ENCODE measurements at regions not wholly inside any gene's neighbourhood (a gene's known extent, or its start where the extent isn't known, plus 50 kb on each side); places are given as distances from the start of the nearest gene placed in this dataset.
"Not testable (repeated sequence)": the region's sequence is repeated elsewhere in the genome, so short reads cannot be mapped to it uniquely, and the experiment has no call there.

- not testable (repeated sequence) for H3K4me1 ChIP-seq (ENCODE audit: control insufficient read depth, insufficient read depth, low read length); H3K36me3 ChIP-seq (ENCODE audit: control insufficient read depth, insufficient read depth, low read length); H3K27me3 ChIP-seq (ENCODE audit: control insufficient read depth, insufficient read depth, low read length); H3K4me3 ChIP-seq (ENCODE audit: low read depth, low read length); H3K9ac ChIP-seq (ENCODE audit: low read length); H3K27ac ChIP-seq (ENCODE audit: low read depth, low read length)
- H3K9me3 ChIP-seq (ENCODE audit: control insufficient read depth, insufficient read depth, low read depth, low read length), result peaks cover 49% of the 10 kb centered on the region
These were observed 191.3 kb downstream of the DKK1 start for GRCh38 chr10:52505341-52505740.

GRCh38 chr10:52514481-52514880, 200.4 kb downstream of the DKK1 start:
- peaks cover 32% of the 10 kb centered on the region for H3K9me3 ChIP-seq (ENCODE audit: control insufficient read depth, insufficient read depth, low read depth, low read length)
- no peak overlapping the region for H3K27ac ChIP-seq (ENCODE audit: low read depth, low read length)
- no peak overlapping the region for H3K9ac ChIP-seq (ENCODE audit: low read length)
- no peaks in the 10 kb centered on the region for H3K27me3 ChIP-seq (ENCODE audit: control insufficient read depth, insufficient read depth, low read length)
- H3K36me3 ChIP-seq (ENCODE audit: control insufficient read depth, insufficient read depth, low read length), result no peaks in the 10 kb centered on the region
- no peaks in the 10 kb centered on the region for H3K4me1 ChIP-seq (ENCODE audit: control insufficient read depth, insufficient read depth, low read length)
- H3K4me3 ChIP-seq (ENCODE audit: low read depth, low read length), result no peak overlapping the region

- no peak overlapping the region for H3K9ac ChIP-seq (ENCODE audit: low read length)
- H3K4me1 ChIP-seq (ENCODE audit: control insufficient read depth, insufficient read depth, low read length), result no peaks in the 10 kb centered on the region
- H3K4me3 ChIP-seq (ENCODE audit: low read depth, low read length), result no peak overlapping the region
- no peak overlapping the region for H3K27ac ChIP-seq (ENCODE audit: low read depth, low read length)
- H3K27me3 ChIP-seq (ENCODE audit: control insufficient read depth, insufficient read depth, low read length), result no peaks in the 10 kb centered on the region
- no peaks in the 10 kb centered on the region for H3K36me3 ChIP-seq (ENCODE audit: control insufficient read depth, insufficient read depth, low read length)
- peaks cover 13% of the 10 kb centered on the region for H3K9me3 ChIP-seq (ENCODE audit: control insufficient read depth, insufficient read depth, low read depth, low read length)
These were observed 202.9 kb downstream of the DKK1 start for GRCh38 chr10:52517012-52517411.

- Histone ChIP-seq H3K4me1 (ENCODE audit: control insufficient read depth, insufficient read depth, low read length) (no peaks in the 10 kb centered on the region), H3K27ac (ENCODE audit: low read depth, low read length) (no peak overlapping the region), H3K4me3 (ENCODE audit: low read depth, low read length) (no peak overlapping the region), H3K27me3 (ENCODE audit: control insufficient read depth, insufficient read depth, low read length) (no peaks in the 10 kb centered on the region), H3K9me3 (ENCODE audit: control insufficient read depth, insufficient read depth, low read depth, low read length) (no peaks in the 10 kb centered on the region), H3K36me3 (ENCODE audit: control insufficient read depth, insufficient read depth, low read length) (no peaks in the 10 kb centered on the region), H3K9ac (ENCODE audit: low read length) (no peak overlapping the region)
These were observed 209.6 kb downstream of the DKK1 start for GRCh38 chr10:52523696-52524095.

- Histone ChIP-seq H3K4me3 (ENCODE audit: low read depth, low read length) (no peak overlapping the region), H3K36me3 (ENCODE audit: control insufficient read depth, insufficient read depth, low read length) (no peaks in the 10 kb centered on the region), H3K27ac (ENCODE audit: low read depth, low read length) (no peak overlapping the region), H3K9ac (ENCODE audit: low read length) (no peak overlapping the region), H3K27me3 (ENCODE audit: control insufficient read depth, insufficient read depth, low read length) (no peaks in the 10 kb centered on the region), H3K9me3 (ENCODE audit: control insufficient read depth, insufficient read depth, low read depth, low read length) (no peaks in the 10 kb centered on the region), H3K4me1 (ENCODE audit: control insufficient read depth, insufficient read depth, low read length) (no peaks in the 10 kb centered on the region)
These were observed 211.7 kb downstream of the DKK1 start for GRCh38 chr10:52525761-52526160.

- Histone ChIP-seq H3K27ac (ENCODE audit: low read depth, low read length) (no peak overlapping the region), H3K9ac (ENCODE audit: low read length) (no peak overlapping the region), H3K36me3 (ENCODE audit: control insufficient read depth, insufficient read depth, low read length) (no peaks in the 10 kb centered on the region), H3K4me1 (ENCODE audit: control insufficient read depth, insufficient read depth, low read length) (no peaks in the 10 kb centered on the region), H3K4me3 (ENCODE audit: low read depth, low read length) (no peak overlapping the region), H3K27me3 (ENCODE audit: control insufficient read depth, insufficient read depth, low read length) (no peaks in the 10 kb centered on the region), H3K9me3 (ENCODE audit: control insufficient read depth, insufficient read depth, low read depth, low read length) (no peaks in the 10 kb centered on the region)
These were observed 212.3 kb downstream of the DKK1 start for GRCh38 chr10:52526251-52526823.

GRCh38 chr10:52532650-52533290, 218.7 kb downstream of the DKK1 start:
- Histone ChIP-seq H3K9ac (ENCODE audit: low read length) (no peak overlapping the region), H3K36me3 (ENCODE audit: control insufficient read depth, insufficient read depth, low read length) (no peaks in the 10 kb centered on the region), H3K4me3 (ENCODE audit: low read depth, low read length) (no peak overlapping the region), H3K27ac (ENCODE audit: low read depth, low read length) (no peak overlapping the region), H3K27me3 (ENCODE audit: control insufficient read depth, insufficient read depth, low read length) (no peaks in the 10 kb centered on the region), H3K4me1 (ENCODE audit: control insufficient read depth, insufficient read depth, low read length) (no peaks in the 10 kb centered on the region), H3K9me3 (ENCODE audit: control insufficient read depth, insufficient read depth, low read depth, low read length) (no peaks in the 10 kb centered on the region)

GRCh38 chr10:52533986-52534385, 219.9 kb downstream of the DKK1 start:
- Histone ChIP-seq H3K9me3 (ENCODE audit: control insufficient read depth, insufficient read depth, low read depth, low read length) (no peaks in the 10 kb centered on the region), H3K4me3 (ENCODE audit: low read depth, low read length) (no peak overlapping the region), H3K27me3 (ENCODE audit: control insufficient read depth, insufficient read depth, low read length) (no peaks in the 10 kb centered on the region), H3K9ac (ENCODE audit: low read length) (no peak overlapping the region), H3K4me1 (ENCODE audit: control insufficient read depth, insufficient read depth, low read length) (no peaks in the 10 kb centered on the region), H3K36me3 (ENCODE audit: control insufficient read depth, insufficient read depth, low read length) (no peaks in the 10 kb centered on the region), H3K27ac (ENCODE audit: low read depth, low read length) (no peak overlapping the region)

GRCh38 chr10:52539463-52539862, 225.4 kb downstream of the DKK1 start:
- Histone ChIP-seq H3K9me3 (ENCODE audit: control insufficient read depth, insufficient read depth, low read depth, low read length) (no peaks in the 10 kb centered on the region), H3K27me3 (ENCODE audit: control insufficient read depth, insufficient read depth, low read length) (no peaks in the 10 kb centered on the region), H3K27ac (ENCODE audit: low read depth, low read length) (no peak overlapping the region; the same call in 1 of the 2 replicates), H3K4me1 (ENCODE audit: control insufficient read depth, insufficient read depth, low read length) (peaks cover 6% of the 10 kb centered on the region), H3K9ac (ENCODE audit: low read length) (no peak overlapping the region), H3K4me3 (ENCODE audit: low read depth, low read length) (no peak overlapping the region), H3K36me3 (ENCODE audit: control insufficient read depth, insufficient read depth, low read length) (no peaks in the 10 kb centered on the region)

- H3K9me3 ChIP-seq (ENCODE audit: control insufficient read depth, insufficient read depth, low read depth, low read length), result no peaks in the 10 kb centered on the region
- H3K4me1 ChIP-seq (ENCODE audit: control insufficient read depth, insufficient read depth, low read length), result peaks cover 6% of the 10 kb centered on the region
- no peak overlapping the region for H3K4me3 ChIP-seq (ENCODE audit: low read depth, low read length)
- no peak overlapping the region for H3K9ac ChIP-seq (ENCODE audit: low read length)
- H3K27me3 ChIP-seq (ENCODE audit: control insufficient read depth, insufficient read depth, low read length), result no peaks in the 10 kb centered on the region
- no peaks in the 10 kb centered on the region for H3K36me3 ChIP-seq (ENCODE audit: control insufficient read depth, insufficient read depth, low read length)
- H3K27ac ChIP-seq (ENCODE audit: low read depth, low read length), result no peak overlapping the region
These were observed 226.5 kb downstream of the DKK1 start for GRCh38 chr10:52540479-52540984.

GRCh38 chr10:52541006-52541473, 227.0 kb downstream of the DKK1 start:
- Histone ChIP-seq H3K9me3 (ENCODE audit: control insufficient read depth, insufficient read depth, low read depth, low read length) (no peaks in the 10 kb centered on the region), H3K27ac (ENCODE audit: low read depth, low read length) (no peak overlapping the region)

More at GRCh38 chr10:52541006-52541473, 227.0 kb downstream of the DKK1 start:
- Histone ChIP-seq H3K4me3 (ENCODE audit: low read depth, low read length) (no peak overlapping the region), H3K9ac (ENCODE audit: low read length) (no peak overlapping the region), H3K36me3 (ENCODE audit: control insufficient read depth, insufficient read depth, low read length) (no peaks in the 10 kb centered on the region), H3K4me1 (ENCODE audit: control insufficient read depth, insufficient read depth, low read length) (peaks cover 6% of the 10 kb centered on the region), H3K27me3 (ENCODE audit: control insufficient read depth, insufficient read depth, low read length) (no peaks in the 10 kb centered on the region)

Measured in HUES6 (cell line).